DOHH2 (cell line): ENCODE measurements at regions not wholly inside any gene's neighbourhood (a gene's known extent, or its start where the extent isn't known, plus 50 kb on each side); places are given as distances from the start of the nearest gene placed in this dataset.

Experiments used
- EZH2phosphoT487 ChIP-seq: fragments of 200-600 bp; sonication (generic); IDR thresholded peaks from 2 replicates; pipeline ENCODE4 v1.6.1; 2017; ENCODE audit warnings: borderline replicate concordance, mild to moderate bottlenecking, antibody characterized with exemption, low read length, moderate library complexity, mixed read lengths
- TF ChIP-seq, protein P1 (sequence below): fragments of 200-600 bp; sonication (generic); IDR thresholded peaks from one replicate; pipeline ENCODE4 v1.5.1; 2014; ENCODE audit warnings: antibody characterized with exemption, mild to moderate bottlenecking, low read depth, low read length; ENCODE audit not compliant: poor library complexity, severe bottlenecking

DNA sequence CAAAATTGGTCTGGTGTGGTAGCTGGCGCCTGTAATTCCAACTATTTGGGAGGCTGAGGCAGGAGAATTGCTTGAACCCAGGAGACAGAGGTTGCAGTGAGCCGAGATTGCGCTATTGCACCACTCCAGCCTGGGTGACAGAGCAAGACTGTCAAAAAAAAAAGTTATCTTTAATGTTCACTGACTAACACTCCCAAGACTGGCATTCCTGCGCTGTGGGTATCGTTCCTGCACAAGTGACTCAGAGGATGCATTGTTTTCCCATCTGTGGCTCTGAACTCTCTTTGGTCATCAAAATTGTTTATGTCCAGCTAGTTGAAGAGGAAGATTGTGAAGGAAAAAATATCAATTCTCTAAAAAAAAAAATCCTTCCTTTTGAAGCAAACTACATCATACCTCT is 539.0 kb downstream of the SOX11 start:
- TF ChIP-seq, protein P1, sequence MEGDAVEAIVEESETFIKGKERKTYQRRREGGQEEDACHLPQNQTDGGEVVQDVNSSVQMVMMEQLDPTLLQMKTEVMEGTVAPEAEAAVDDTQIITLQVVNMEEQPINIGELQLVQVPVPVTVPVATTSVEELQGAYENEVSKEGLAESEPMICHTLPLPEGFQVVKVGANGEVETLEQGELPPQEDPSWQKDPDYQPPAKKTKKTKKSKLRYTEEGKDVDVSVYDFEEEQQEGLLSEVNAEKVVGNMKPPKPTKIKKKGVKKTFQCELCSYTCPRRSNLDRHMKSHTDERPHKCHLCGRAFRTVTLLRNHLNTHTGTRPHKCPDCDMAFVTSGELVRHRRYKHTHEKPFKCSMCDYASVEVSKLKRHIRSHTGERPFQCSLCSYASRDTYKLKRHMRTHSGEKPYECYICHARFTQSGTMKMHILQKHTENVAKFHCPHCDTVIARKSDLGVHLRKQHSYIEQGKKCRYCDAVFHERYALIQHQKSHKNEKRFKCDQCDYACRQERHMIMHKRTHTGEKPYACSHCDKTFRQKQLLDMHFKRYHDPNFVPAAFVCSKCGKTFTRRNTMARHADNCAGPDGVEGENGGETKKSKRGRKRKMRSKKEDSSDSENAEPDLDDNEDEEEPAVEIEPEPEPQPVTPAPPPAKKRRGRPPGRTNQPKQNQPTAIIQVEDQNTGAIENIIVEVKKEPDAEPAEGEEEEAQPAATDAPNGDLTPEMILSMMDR: no peak
- no peak for TF ChIP-seq EZH2phosphoT487
